Endodermal cell (in vitro differentiated cells): ENCODE measurements at regions not wholly inside any gene's neighbourhood (a gene's known extent, or its start where the extent isn't known, plus 50 kb on each side); places are given as distances from the start of the nearest gene placed in this dataset.
"Not testable (repeated sequence)": the region's sequence is repeated elsewhere in the genome, so short reads cannot be mapped to it uniquely, and the experiment has no call there.

Experiments
- DNase-seq: peaks from one replicate; pipeline ENCODE4 v3.0.0-alpha.2; 2017
- H3K27ac ChIP-seq: 2 replicates; pipeline ENCODE4 v1.5.1; 2013; ENCODE audit warnings: mild to moderate bottlenecking, low read depth, low read length, moderate library complexity
- H3K27me3 ChIP-seq: 2 replicates; pipeline ENCODE4 v1.6.1; 2013; ENCODE audit warnings: mild to moderate bottlenecking, low read length, moderate library complexity; ENCODE audit not compliant: insufficient read depth, control insufficient read depth, poor library complexity, severe bottlenecking
- H3K36me3 ChIP-seq: 2 replicates; pipeline ENCODE4 v1.7.0; 2013; ENCODE audit warnings: mild to moderate bottlenecking, low read length, moderate library complexity; ENCODE audit not compliant: control insufficient read depth, insufficient read depth
- H3K4me1 ChIP-seq: one replicate; pipeline ENCODE4 v1.7.0; 2013; ENCODE audit warnings: low read length; ENCODE audit not compliant: control insufficient read depth, insufficient read depth
- H3K4me3 ChIP-seq: 2 replicates; pipeline ENCODE4 v1.5.1; 2013; ENCODE audit warnings: mild to moderate bottlenecking, low read length, moderate library complexity
- H3K9ac ChIP-seq: 2 replicates; pipeline ENCODE4 v1.6.1; 2013; ENCODE audit warnings: mild to moderate bottlenecking, low read length, moderate library complexity; ENCODE audit not compliant: poor library complexity, severe bottlenecking; ENCODE audit errors: extremely low read depth
- H3K9me3 ChIP-seq: 2 replicates; pipeline ENCODE4 v1.6.1; 2013; ENCODE audit warnings: mild to moderate bottlenecking, low read length, moderate library complexity; ENCODE audit not compliant: control insufficient read depth
- H3K27ac Mint-ChIP-seq: 2 replicates; pipeline ENCODE4 v1.8.0; 2020; ENCODE audit warnings: mixed read lengths
- H3K27me3 Mint-ChIP-seq: 2 replicates; pipeline ENCODE4 v1.8.0; 2021; ENCODE audit warnings: mild to moderate bottlenecking, mixed read lengths; ENCODE audit not compliant: insufficient read depth
- H3K36me3 Mint-ChIP-seq: 2 replicates; pipeline ENCODE4 v1.8.0; 2020; ENCODE audit warnings: low read depth, mixed read lengths
- H3K4me1 Mint-ChIP-seq: 2 replicates; pipeline ENCODE4 v1.8.0; 2020; ENCODE audit warnings: mixed read lengths
- H3K4me3 Mint-ChIP-seq: 2 replicates; pipeline ENCODE4 v1.8.0; 2020; ENCODE audit warnings: mild to moderate bottlenecking, moderate library complexity, mixed read lengths
- H3K9me3 Mint-ChIP-seq: 2 replicates; pipeline ENCODE4 v1.8.0; 2020; ENCODE audit warnings: mild to moderate bottlenecking, mixed read lengths
- CTCF ChIP-seq: fragments of 200-600 bp; sonication (generic); conservative IDR thresholded peaks from 2 replicates; pipeline ENCODE4 v1.5.0; 2021; ENCODE audit warnings: antibody characterized with exemption, mild to moderate bottlenecking
- WGBS, 2 experiments: methylation state at CpG; one replicate each; pipeline versions ENCODE4 v1.1.5 to v1.1.7; 2013; ENCODE audit warnings: missing lambda C conversion rate in 2 of 2, mixed read lengths in 1 of 2; ENCODE audit not compliant: insufficient coverage in 1 of 2, insufficient read length in 1 of 2; 5-methylcytosine and 5-hydroxymethylcytosine counted together

- H3K36me3 Mint-ChIP-seq = no peaks in the 10 kb centered on the region
- H3K9me3 ChIP-seq = no peaks in the 10 kb centered on the region
- no peak overlapping the region for H3K4me3 Mint-ChIP-seq
- H3K4me1 Mint-ChIP-seq = peaks cover 27% of the 10 kb centered on the region
- no peak overlapping the region for H3K4me3 ChIP-seq
- 79 to 85% methylated on average over 4 to 5 of the region's 6 CpGs for WGBS, 2 experiments
- H3K27me3 ChIP-seq = no peaks in the 10 kb centered on the region
- H3K27ac ChIP-seq = no peak overlapping the region
- no peak overlapping the region for H3K27ac Mint-ChIP-seq
- H3K36me3 ChIP-seq = no peaks in the 10 kb centered on the region
- DNase-seq = no peak
- H3K4me1 ChIP-seq = peaks cover 8% of the 10 kb centered on the region
- H3K9me3 Mint-ChIP-seq = no peaks in the 10 kb centered on the region
- H3K9ac ChIP-seq = no peak overlapping the region
- peaks cover 41% of the 10 kb centered on the region for H3K27me3 Mint-ChIP-seq
- TF ChIP-seq CTCF = no peak
Observed at GRCh38 chr21:35517865-35518264, 468.8 kb upstream of the RUNX1 start.

GRCh38 chr21:35516292-35516691 lies 467.2 kb upstream of the RUNX1 start:
- not testable (repeated sequence) for H3K4me3 ChIP-seq, DNase-seq, H3K9ac ChIP-seq, H3K27ac ChIP-seq, H3K4me1 ChIP-seq, H3K4me3 Mint-ChIP-seq, H3K27me3 ChIP-seq, H3K36me3 ChIP-seq, H3K36me3 Mint-ChIP-seq, H3K9me3 Mint-ChIP-seq, H3K9me3 ChIP-seq, H3K27ac Mint-ChIP-seq
- Mint-ChIP-seq H3K4me1 (peaks cover 22% of the 10 kb centered on the region), H3K27me3 (peaks cover 26% of the 10 kb centered on the region)
- 100% methylated on average over 1 of the region's 2 CpGs for WGBS, 2 experiments

DNA sequence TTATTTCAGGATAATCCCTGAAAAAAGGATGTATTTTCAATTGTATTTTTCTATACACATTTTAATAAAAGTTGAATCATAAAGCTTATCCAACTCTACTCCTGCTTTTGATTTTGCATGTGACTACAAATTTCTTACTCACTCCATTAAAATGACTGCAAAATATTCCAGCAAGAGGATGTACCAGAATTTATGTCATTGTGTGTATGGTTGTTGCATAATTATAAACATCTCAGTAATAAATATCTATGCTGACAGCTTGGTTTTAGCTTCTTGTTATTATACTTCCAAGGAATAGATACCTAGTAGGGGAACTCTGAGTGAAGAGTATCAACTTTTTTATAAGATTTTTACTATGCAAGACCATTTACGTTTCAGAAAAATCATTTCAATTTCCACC lies 463.2 kb upstream of the RUNX1 start:
- no peak overlapping the region for H3K4me3 ChIP-seq
- H3K9me3 ChIP-seq = no peaks in the 10 kb centered on the region
- no peak overlapping the region for H3K9ac ChIP-seq
- H3K4me1 ChIP-seq = no peaks in the 10 kb centered on the region
- WGBS, 2 experiments = 100% methylated on average over 1 of the region's 1 CpG; no CpG with 5 or more reads in 1 of the 2 experiments
- H3K27me3 Mint-ChIP-seq = peaks cover 24% of the 10 kb centered on the region
- H3K4me3 Mint-ChIP-seq = no peak overlapping the region
- no peaks in the 10 kb centered on the region for H3K36me3 Mint-ChIP-seq
- no peaks in the 10 kb centered on the region for H3K36me3 ChIP-seq
- DNase-seq = no peak
- H3K27me3 ChIP-seq = no peaks in the 10 kb centered on the region
- no peak overlapping the region for H3K27ac ChIP-seq
- no peak for TF ChIP-seq CTCF
- H3K9me3 Mint-ChIP-seq = no peaks in the 10 kb centered on the region
- H3K27ac Mint-ChIP-seq = no peak overlapping the region
- H3K4me1 Mint-ChIP-seq = peaks cover 15% of the 10 kb centered on the region

DNA sequence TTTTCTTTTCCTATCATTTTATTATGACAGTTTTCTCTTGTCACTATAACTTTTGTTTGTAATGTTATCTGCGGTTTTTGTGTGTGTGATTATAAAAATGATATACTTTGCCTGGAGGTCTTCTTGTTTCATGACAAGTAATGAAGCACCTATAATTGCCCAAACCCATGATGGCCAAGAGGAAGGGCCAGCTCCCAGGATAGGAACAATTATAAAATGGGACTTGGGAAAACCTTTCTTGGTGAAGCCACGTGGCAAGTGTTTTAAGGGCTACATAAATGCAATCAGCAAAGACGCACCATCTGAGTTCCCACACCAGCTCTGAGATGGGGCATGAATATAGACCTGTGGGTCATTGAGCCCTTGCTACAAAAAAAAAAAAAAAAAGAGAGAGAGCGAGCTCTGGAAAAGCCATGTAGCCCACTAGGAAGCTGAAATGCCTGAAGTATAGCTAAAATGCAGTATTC lies 462.6 kb upstream of the RUNX1 start:
- no peaks in the 10 kb centered on the region for H3K9me3 Mint-ChIP-seq
- no peaks in the 10 kb centered on the region for H3K36me3 Mint-ChIP-seq
- no peaks in the 10 kb centered on the region for H3K9me3 ChIP-seq
- H3K9ac ChIP-seq = no peak overlapping the region
- no peak overlapping the region for H3K27ac ChIP-seq
- 89 to 90% methylated on average over 2 to 4 of the region's 4 CpGs for WGBS, 2 experiments
- H3K4me1 ChIP-seq = no peaks in the 10 kb centered on the region
- peaks cover 21% of the 10 kb centered on the region for H3K4me1 Mint-ChIP-seq
- no peak overlapping the region for H3K27ac Mint-ChIP-seq
- H3K27me3 ChIP-seq = no peaks in the 10 kb centered on the region
- H3K4me3 Mint-ChIP-seq = no peak overlapping the region
- DNase-seq = no peak
- TF ChIP-seq CTCF = no peak
- H3K36me3 ChIP-seq = no peaks in the 10 kb centered on the region
- peaks cover 24% of the 10 kb centered on the region for H3K27me3 Mint-ChIP-seq
- H3K4me3 ChIP-seq = no peak overlapping the region
